ENCODE measurements at regions not wholly inside any gene's neighbourhood (a gene's known extent, or its start where the extent isn't known, plus 50 kb on each side); places are given as distances from the start of the nearest gene placed in this dataset.
"Not testable (repeated sequence)": the region's sequence is repeated elsewhere in the genome, so short reads cannot be mapped to it uniquely, and the experiment has no call there.

DNA sequence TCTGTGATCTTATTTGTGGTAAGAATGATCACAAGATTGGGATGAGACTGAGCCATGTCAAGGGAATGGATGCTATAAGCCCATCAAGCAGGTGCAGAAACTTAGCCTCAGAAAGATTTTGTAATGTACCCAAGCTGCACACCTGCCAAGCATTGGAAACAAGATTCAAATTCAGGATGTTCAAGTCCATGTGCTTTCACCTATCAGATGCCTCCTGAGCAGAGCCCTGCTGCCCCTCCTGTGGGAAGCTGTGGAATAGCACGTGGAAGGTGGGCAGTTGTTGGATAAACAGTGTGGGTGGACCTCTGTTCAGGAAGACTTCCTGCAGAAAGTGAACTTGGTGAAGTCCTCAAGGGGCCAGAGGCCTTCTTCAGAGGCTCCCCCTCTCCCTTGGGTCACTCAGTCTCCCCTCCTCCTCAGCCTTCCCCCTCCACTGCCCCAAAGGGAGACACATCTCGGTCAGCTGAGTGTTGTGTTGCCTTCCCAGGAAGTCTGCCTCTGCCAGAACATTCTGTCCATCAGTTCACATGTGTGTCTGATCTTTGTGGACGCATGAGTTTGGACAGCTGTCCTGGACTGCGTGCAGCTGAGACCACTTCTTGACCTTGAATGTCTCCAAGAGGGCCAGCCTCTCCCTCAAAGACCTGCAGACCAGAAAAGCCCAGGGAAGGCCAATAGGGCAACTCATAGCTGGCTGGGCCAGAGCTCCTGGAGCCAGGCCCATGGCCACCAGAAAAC lies 186.1 kb downstream of the INHBB start:
- DNase-seq (ENCODE audit: low read depth): no peak

GRCh38 chr2:120533625-120534024 lies 187.7 kb downstream of the INHBB start:
- DNase-seq (ENCODE audit: low read depth): no peak

- no peak for DNase-seq (ENCODE audit: low read depth)
These were observed 188.5 kb downstream of the INHBB start for GRCh38 chr2:120534457-120534856.

DNA sequence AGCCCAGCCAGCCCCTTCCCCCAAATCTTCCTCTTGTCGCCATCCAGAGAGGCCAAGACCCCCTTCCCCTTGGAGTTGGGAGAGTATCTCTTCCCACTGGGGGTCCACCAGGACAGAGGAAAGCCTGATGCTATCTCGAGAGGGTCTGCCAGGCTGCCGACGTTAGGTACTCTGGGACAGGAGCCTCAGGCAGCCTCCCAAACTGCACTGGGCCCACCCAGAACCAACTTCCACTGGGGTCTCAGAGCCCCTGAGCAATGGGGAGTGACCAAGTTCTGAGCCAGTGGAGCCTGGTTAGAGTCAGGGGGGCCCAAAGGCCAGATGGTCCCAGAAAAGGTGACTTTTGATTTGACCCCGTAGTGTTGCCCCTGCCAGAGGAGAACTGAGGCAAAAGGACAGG lies 189.1 kb downstream of the INHBB start:
- DNase-seq (ENCODE audit: low read depth): no peak

DNA sequence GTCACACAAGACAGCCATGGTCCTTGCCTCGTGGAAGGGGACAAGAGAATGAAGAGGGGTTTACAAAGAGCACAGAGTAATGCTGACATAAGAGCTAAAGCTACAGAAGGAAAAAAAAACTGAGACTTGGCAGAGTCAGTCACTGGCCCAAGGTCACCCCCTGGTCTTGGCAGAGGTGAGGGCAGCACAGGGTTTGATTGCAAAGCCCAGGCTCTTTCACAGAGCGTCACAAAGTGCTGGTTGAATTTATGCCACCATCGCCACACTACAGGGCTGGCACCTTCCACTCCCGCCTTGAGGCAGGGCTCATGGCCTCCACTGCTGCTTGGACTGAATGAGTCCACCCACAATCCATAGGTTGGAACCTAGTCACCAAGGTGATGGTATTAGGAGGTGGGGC lies 190.2 kb downstream of the INHBB start:
- no peak for DNase-seq (ENCODE audit: low read depth)

DNA sequence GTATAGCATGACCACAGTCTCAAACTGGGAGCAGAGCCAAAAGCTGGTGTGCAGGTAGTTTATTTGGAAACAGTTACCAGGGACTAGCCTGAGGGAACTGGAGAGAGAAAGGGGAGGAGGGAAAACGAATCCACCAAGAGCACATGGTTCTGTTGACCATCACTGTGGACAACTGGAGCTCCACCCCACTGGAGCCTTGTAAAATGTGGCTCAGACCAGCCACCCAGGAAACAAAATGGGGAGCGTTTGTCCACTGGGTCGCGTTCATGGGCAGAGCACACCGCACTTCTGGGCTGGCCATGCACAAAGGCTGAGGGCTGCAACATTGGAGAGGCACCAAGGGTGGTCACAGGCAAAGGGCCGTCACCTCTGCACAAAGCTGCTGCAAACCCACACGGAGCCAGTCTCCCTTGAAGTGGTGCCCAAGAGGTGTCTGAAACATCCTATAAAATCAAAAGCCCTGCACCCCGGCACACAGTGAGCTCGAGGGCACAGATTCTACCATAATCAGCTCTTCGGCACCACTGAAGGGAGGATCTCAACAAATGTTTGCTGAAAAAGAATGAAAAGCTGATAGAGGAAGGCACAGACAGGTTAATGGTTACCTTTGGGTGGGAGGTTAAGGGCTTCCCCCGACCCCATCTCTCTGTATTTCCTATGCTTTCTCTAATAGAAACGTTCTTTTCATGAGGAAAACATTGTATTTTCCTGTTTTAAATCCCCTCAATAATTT lies 192.9 kb downstream of the INHBB start:
- DNase-seq (ENCODE audit: low read depth): no peak

DNA sequence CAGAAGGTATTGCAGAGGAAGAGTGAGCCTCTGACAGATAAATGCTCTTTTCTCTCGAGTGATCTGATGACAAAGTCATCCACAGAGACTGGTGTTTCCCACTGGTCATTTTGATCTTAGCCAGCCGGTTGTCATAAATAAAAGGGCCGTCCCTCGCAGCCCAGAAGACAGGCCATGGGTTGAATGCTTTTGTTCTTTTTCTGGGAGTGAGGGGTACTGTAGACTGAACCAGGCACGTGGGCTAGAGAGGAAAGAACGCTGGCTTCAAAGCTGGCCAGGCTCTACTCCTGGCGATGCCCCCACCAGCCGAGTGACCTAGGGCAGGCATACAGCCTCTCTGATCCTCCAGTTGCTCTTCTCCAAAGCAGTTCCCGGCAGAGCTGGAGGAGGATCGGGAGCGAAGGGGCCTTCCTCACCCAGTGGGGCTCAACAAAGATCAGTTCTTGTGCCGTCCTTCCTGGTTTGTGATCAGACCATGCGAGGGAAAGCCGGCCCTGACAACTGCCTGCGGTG lies 193.5 kb downstream of the INHBB start:
- no peak for DNase-seq (ENCODE audit: low read depth)

GRCh38 chr2:120539937-120540718 lies 194.2 kb downstream of the INHBB start:
- DNase-seq (ENCODE audit: low read depth): peak; percentile 94

DNA sequence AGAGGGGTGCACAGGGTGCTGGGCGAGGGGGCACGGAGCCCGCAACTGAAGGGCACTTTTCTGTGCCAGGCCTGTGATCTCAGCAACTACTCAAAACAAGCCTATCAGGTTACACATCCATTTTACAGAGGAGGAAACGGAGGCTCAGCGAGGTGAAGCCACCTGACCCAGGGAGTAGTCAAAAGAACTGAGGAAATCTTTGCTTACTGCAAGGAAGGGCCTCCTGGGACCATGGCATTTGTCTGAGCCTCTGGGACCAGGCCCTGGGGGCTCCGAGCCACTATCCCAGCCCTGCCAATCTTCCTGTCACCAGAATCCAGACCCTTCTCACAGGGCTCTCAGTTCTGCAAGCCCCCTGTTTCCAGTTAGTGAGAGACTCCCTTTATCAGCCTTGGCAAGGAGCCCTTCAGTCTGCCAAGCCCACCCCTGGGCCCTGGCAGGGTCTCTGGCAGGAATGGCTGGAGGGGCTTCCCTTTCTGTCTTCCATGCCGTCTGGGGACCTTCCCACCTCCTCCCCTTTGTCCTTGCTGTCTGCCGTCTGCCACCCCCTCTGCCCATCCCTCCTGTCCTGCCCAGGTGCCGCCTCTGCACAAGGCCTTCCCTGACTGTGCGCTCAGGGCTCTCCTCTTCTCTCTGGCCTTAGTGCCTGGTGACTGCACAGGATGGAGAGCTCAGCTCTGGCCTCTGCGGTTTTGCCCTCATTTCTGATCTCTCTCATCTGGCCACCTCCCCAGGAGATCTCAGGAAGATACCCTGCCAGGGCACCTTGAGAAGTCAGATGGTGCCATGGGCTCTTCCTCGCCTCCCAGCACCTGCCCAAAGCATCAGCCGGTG lies 194.7 kb upstream of the GLI2 start:
- no peak for DNase-seq (ENCODE audit: low read depth)

- no peak for DNase-seq (ENCODE audit: low read depth)
These were observed 194.1 kb upstream of the GLI2 start for GRCh38 chr2:120541553-120541932.

GRCh38 chr2:120541972-120542670 lies 193.5 kb upstream of the GLI2 start:
- no peak for DNase-seq (ENCODE audit: low read depth)

DNA sequence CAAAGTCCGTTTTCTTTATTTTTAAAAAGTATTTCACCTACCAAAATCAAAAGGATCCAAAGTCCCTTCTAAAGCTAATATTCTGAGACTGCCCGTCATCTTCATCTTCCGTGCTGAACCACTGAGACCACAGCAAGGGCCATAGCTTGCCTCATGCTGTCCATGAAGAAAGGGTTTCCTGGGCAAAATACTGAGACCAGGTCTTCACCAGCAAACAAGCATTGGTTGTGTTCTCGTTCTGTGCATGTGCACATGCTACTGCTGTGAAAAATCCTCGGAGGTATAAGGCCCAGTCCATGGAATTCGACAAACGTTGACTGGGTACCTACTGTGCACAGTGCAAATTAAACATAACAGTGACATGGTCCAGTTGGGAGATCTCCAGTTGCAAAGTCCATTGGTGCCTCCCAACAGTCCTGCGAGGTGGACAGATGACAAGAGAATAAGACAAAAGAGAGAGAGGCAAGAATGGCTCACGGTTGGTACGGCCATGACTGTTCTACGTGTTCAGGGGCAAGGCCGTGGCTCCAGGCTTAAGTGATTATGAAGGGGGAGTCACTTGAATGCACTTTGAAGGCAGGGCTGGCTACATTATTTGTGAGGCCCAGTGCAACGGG lies 192.6 kb upstream of the GLI2 start:
- DNase-seq (ENCODE audit: low read depth): no peak

DNA sequence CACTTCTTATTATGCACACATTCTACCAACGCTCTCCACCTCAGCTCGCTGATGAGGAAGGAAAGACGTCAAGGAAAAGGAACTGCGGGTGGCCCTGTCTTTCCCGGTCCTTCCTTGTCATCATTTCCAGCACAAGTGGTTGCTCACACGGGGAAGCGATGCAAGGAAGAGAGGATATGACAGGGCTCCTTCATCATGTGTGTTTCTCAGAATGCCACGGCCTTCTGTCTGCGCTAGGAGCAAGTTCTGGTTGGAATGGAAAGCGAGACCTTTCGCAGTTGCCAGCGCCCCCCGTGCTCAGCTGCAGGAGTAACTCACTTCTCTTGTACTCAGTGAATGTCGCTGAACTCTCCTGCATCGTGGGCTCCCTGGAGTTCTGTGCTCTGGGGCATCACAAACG lies 191.8 kb upstream of the GLI2 start:
- no peak for DNase-seq (ENCODE audit: low read depth)

GRCh38 chr2:120544522-120544921 lies 191.1 kb upstream of the GLI2 start:
- DNase-seq (ENCODE audit: low read depth): no peak

- not testable (repeated sequence) for DNase-seq (ENCODE audit: low read depth)
These were observed 190.7 kb upstream of the GLI2 start for GRCh38 chr2:120545007-120545406.

- no peak for DNase-seq (ENCODE audit: low read depth)
These were observed 190.1 kb upstream of the GLI2 start for GRCh38 chr2:120545521-120546047.

DNA sequence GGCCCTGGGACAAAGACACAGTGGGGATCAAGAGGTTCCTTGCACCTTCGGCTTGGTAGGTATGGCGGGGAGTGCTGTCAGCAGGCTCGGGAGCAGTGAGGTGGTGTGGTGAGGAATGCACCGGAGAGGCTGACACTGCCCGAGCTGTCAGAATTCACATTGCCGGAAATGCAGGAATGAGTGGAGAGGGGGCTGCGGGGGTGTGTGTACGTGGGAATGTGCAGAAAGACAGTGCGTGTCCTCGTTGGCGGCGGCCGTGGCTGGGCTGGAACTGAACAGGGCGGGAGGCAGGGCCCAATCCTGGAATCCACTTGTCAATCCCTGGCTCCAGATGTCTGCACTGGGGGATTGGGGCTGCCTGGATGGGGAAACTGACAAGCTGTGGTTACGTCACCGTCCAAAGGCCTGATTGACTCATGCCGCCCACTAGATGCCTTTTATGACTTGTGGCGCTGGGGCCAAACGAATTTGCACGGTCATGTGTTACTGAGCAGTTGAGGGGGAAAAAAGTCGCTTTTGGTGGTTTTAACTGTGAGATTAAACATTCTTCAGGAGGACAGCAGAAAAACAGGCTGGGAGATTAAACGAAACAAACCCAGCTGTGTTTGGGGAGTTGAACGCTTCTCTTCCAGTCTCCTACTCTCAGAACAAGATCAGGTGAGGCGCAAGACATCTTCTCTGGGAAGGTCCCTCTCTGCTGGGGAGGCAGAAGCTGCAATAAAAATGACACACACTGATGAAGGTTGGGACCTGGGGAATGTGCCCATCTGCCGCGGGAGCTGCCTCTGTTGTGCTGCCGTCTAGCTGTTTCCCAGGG lies 189.4 kb upstream of the GLI2 start:
- peak; percentile 92 for DNase-seq (ENCODE audit: low read depth)

DNA sequence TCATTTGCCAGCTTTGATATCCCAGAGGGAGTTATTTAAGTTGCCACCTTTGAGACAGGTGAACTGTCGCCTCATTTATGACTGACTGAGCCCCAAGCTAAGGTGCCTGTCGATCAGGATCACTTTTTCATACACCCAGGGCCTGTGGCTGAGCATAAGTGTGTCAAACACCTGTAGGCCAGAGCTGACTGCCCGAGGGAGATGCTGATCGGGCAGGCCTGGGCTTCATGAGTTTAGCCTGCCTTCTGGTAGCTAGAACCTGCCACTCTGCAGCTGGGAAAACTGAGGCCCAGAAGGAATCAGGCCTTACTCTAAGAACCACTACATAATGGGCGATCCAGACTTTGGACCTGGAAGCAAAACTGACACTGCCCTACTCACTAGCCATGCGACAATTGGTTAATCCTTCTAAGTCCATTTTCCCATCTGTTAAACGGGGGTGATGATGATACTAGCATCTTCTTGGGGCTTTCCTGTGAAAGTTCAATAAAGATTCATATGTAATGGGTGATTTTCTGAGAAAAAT lies 188.7 kb upstream of the GLI2 start:
- DNase-seq (ENCODE audit: low read depth): no peak

DNA sequence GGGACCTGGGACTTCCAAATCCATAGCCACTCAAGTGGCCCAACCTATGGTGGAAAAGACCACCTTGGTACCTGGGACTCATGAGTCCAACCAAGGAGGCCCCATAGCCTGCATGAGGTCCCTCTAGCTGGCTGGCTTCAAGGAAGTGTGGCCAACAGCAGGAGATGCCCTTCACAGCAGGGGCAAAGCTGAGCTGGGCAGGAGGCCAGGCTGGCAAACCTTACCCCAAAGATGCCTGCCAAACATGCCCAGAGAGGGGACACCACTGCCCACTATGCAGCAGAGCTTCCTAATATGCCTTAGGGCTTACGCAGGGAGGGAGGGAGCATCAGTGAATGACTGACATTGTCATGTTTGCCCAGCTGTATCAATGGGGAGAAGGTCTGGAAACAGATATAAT lies 188.0 kb upstream of the GLI2 start:
- no peak for DNase-seq (ENCODE audit: low read depth)
